Smooth muscle cell (in vitro differentiated cells): ENCODE measurements at regions not wholly inside any gene's neighbourhood (a gene's known extent, or its start where the extent isn't known, plus 50 kb on each side); places are given as distances from the start of the nearest gene placed in this dataset.

ENCODE experiments used
- DNase-seq: peaks from one replicate; lab custom pipeline; 2025; ENCODE audit not compliant: unreplicated experiment; lab: John Stamatoyannopoulos, UW
- H2AFZ ChIP-seq: fragments of 200-600 bp; sonication (generic); 2 replicates; pipeline ENCODE4 v1.6.0; 2016; ENCODE audit warnings: antibody characterized with exemption, low read depth, mild to moderate bottlenecking
- H3F3A ChIP-seq: fragments of 200-600 bp; sonication (generic); 2 replicates; pipeline ENCODE4 v1.6.0; 2017; ENCODE audit warnings: antibody characterized with exemption, low read depth
- H3K27ac ChIP-seq: fragments of 200-600 bp; sonication (generic); 2 replicates; pipeline ENCODE4 v1.5.1; 2016; ENCODE audit warnings: low read depth, mild to moderate bottlenecking
- H3K27me3 ChIP-seq: fragments of 200-600 bp; sonication (generic); 2 replicates; pipeline ENCODE4 v1.6.1; 2016; ENCODE audit warnings: low read depth, mild to moderate bottlenecking
- H3K36me3 ChIP-seq: fragments of 200-600 bp; sonication (generic); 2 replicates; pipeline ENCODE4 v1.5.1; 2016; ENCODE audit warnings: low read depth
- H3K4me1 ChIP-seq: fragments of 200-600 bp; sonication (generic); 2 replicates; pipeline ENCODE4 v1.5.1; 2016; ENCODE audit warnings: low read depth
- H3K4me2 ChIP-seq: fragments of 200-600 bp; sonication (generic); 2 replicates; pipeline ENCODE4 v1.6.0; 2016; ENCODE audit warnings: mild to moderate bottlenecking
- H3K4me3 ChIP-seq: fragments of 200-600 bp; sonication (generic); 2 replicates; pipeline ENCODE4 v1.5.1; 2016; ENCODE audit warnings: mild to moderate bottlenecking
- H3K79me2 ChIP-seq: fragments of 200-600 bp; sonication (generic); 2 replicates; pipeline ENCODE4 v1.6.0; 2016; ENCODE audit warnings: low read depth, mild to moderate bottlenecking
- H3K9ac ChIP-seq: fragments of 200-600 bp; sonication (generic); 2 replicates; pipeline ENCODE4 v1.6.0; 2016; ENCODE audit warnings: low read depth
- H3K9me3 ChIP-seq: fragments of 200-600 bp; sonication (generic); replicated peaks from 2 replicates; pipeline ENCODE4 v1.5.1; 2016; ENCODE audit warnings: low read depth
- H4K20me1 ChIP-seq: fragments of 200-600 bp; sonication (generic); 2 replicates; pipeline ENCODE4 v1.6.0; 2016; ENCODE audit warnings: low read depth
- WGBS: methylation state at CpG from one replicate; pipeline ENCODE4 v1.1.7; 2016; ENCODE audit warnings: low lambda C conversion rate; 5-methylcytosine and 5-hydroxymethylcytosine counted together
- TF ChIP-seq, protein P1 (sequence below): fragments of 200-600 bp; sonication (generic); IDR thresholded peaks from 2 replicates; pipeline ENCODE4 v1.5.1; 2017; ENCODE audit warnings: borderline replicate concordance, mild to moderate bottlenecking, antibody characterized with exemption; ENCODE audit not compliant: insufficient read depth, poor library complexity, severe bottlenecking

DNA sequence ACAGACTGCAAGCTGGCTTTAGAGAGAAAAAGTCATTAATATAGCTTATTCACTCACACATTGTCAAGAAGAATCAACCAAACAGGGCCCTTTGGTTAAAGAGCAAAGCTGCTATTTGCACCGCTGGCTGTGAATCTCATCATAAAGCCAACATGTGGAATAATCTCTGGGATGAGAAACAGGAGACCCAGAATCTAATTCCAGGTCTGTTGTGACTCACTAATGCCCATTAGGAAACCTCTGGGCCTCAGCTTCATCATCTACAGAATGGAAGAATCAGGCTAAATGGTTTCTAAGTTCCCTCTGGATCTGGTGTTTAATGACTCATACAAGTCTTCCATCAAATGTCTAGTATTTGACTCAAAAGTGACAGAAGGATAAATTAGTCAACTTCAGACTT, 591.7 kb upstream of the DDX18 start:
- H4K20me1 ChIP-seq: no peaks in the 10 kb centered on the region
- no peak overlapping the region for H3K27ac ChIP-seq
- WGBS: 10% methylated on average over 1 of the region's 1 CpG
- H3F3A ChIP-seq: peaks cover 5% of the 10 kb centered on the region
- H3K4me3 ChIP-seq: no peak overlapping the region
- no peaks in the 10 kb centered on the region for H3K9me3 ChIP-seq
- H3K9ac ChIP-seq: no peak overlapping the region
- H2AFZ ChIP-seq: no peak overlapping the region
- no peak for DNase-seq
- H3K27me3 ChIP-seq: no peaks in the 10 kb centered on the region
- H3K79me2 ChIP-seq: no peaks in the 10 kb centered on the region
- no peak overlapping the region for H3K4me2 ChIP-seq
- H3K4me1 ChIP-seq: no peaks in the 10 kb centered on the region
- TF ChIP-seq, protein P1, sequence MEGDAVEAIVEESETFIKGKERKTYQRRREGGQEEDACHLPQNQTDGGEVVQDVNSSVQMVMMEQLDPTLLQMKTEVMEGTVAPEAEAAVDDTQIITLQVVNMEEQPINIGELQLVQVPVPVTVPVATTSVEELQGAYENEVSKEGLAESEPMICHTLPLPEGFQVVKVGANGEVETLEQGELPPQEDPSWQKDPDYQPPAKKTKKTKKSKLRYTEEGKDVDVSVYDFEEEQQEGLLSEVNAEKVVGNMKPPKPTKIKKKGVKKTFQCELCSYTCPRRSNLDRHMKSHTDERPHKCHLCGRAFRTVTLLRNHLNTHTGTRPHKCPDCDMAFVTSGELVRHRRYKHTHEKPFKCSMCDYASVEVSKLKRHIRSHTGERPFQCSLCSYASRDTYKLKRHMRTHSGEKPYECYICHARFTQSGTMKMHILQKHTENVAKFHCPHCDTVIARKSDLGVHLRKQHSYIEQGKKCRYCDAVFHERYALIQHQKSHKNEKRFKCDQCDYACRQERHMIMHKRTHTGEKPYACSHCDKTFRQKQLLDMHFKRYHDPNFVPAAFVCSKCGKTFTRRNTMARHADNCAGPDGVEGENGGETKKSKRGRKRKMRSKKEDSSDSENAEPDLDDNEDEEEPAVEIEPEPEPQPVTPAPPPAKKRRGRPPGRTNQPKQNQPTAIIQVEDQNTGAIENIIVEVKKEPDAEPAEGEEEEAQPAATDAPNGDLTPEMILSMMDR: no peak
- no peaks in the 10 kb centered on the region for H3K36me3 ChIP-seq

DNA sequence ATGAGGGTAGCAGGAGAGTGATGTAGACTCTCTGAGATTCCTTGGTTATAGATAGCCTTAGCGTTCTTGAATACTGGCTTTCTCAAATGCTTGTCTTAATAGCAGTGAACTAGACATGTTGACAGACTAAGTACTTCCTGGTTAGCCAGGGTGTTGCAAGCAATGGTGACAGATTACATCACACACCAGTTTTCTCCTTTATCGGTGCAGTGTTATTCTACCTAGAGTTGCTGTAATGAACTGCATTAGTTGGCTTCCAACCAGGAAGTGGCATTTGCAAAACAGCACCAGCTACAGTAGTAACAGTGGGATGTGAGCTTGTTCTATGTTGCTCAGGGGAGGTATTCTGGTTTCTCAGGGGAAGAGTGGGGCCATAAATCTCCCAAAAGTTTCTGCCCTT, 582.2 kb upstream of the DDX18 start:
- Histone ChIP-seq H3K36me3 (peaks cover 7% of the 10 kb centered on the region), H3K9ac (no peak overlapping the region), H3K27me3 (no peaks in the 10 kb centered on the region), H3K9me3 (peaks cover 14% of the 10 kb centered on the region), H4K20me1 (no peaks in the 10 kb centered on the region), H3K4me2 (no peak overlapping the region), H3K27ac (no peak overlapping the region), H3K4me3 (no peak overlapping the region), H3K79me2 (no peaks in the 10 kb centered on the region), H3F3A (no peaks in the 10 kb centered on the region), H2AFZ (no peak overlapping the region), H3K4me1 (no peaks in the 10 kb centered on the region)
- TF ChIP-seq, protein P1: no peak
- DNase-seq: no peak
- 54% methylated on average over 2 of the region's 2 CpGs for WGBS

DNA sequence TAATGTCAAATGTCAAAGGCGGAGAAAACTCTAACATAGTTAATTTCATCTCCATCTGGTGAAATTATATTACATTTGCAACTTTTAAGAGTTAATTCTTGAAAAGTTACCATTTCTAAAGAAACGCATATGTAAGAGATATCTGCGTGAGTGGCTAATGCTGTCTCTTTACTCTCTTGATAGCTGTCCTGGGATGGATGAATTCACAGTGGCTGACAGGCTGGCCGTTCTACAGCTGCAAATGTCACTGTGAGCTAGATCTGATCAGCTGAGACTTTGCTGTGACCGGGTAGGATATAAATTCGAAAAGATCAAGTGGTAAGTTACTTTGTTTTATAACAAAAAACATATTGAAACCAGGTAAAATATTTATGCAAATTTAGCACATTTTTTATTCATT, 557.1 kb upstream of the DDX18 start:
- H3K36me3 ChIP-seq: no peaks in the 10 kb centered on the region
- H4K20me1 ChIP-seq: no peaks in the 10 kb centered on the region
- no peak overlapping the region for H3K9ac ChIP-seq
- 42% methylated on average over 6 of the region's 6 CpGs for WGBS
- H3K4me3 ChIP-seq: no peak overlapping the region
- peak overlapping the region; percentile 53 for H2AFZ ChIP-seq
- peaks cover 8% of the 10 kb centered on the region for H3K9me3 ChIP-seq
- H3F3A ChIP-seq: no peaks in the 10 kb centered on the region
- no peaks in the 10 kb centered on the region for H3K79me2 ChIP-seq
- DNase-seq: no peak
- peaks cover 6% of the 10 kb centered on the region for H3K4me1 ChIP-seq
- no peak overlapping the region for H3K27ac ChIP-seq
- no peaks in the 10 kb centered on the region for H3K27me3 ChIP-seq
- H3K4me2 ChIP-seq: peak overlapping the region; percentile 20
- TF ChIP-seq, protein P1: no peak

DNA sequence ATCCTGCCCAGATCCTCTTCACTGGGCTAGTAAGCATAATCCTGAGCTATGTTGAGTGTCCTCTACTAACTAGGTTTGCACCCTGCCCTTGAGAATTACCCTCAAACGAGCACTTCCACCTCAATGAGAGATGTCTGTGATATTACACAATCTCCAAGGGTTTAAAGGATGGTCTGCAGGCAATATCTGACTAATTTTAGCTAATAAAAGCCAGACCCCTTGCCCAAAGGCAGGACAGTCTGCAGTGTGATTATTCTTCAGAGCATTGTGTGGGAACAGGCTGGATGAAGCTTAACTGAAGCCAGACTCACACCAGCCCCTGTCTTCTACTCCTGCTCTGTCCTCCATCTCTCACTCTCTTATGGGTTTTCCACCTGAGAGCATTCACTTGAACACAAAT, 544.9 kb upstream of the DDX18 start:
- no peak overlapping the region for H3K9ac ChIP-seq
- no peaks in the 10 kb centered on the region for H3K27me3 ChIP-seq
- no peak overlapping the region for H3K4me3 ChIP-seq
- WGBS: 11% methylated on average over 1 of the region's 1 CpG
- H3K27ac ChIP-seq: peak overlapping the region; percentile 18
- TF ChIP-seq, protein P1: no peak
- H4K20me1 ChIP-seq: no peaks in the 10 kb centered on the region
- peaks cover 2% of the 10 kb centered on the region for H3K79me2 ChIP-seq
- peak overlapping the region; percentile 95 for H2AFZ ChIP-seq
- H3K9me3 ChIP-seq: no peaks in the 10 kb centered on the region
- no peaks in the 10 kb centered on the region for H3K36me3 ChIP-seq
- H3F3A ChIP-seq: peaks cover 4% of the 10 kb centered on the region
- H3K4me1 ChIP-seq: peaks cover 18% of the 10 kb centered on the region
- no peak for DNase-seq
- H3K4me2 ChIP-seq: peak overlapping the region; percentile 66
